AG08396 (cell line): ENCODE measurements at regions not wholly inside any gene's neighbourhood (a gene's known extent, or its start where the extent isn't known, plus 50 kb on each side); places are given as distances from the start of the nearest gene placed in this dataset.
"Not testable (repeated sequence)": the region's sequence is repeated elsewhere in the genome, so short reads cannot be mapped to it uniquely, and the experiment has no call there.

Source experiments
- DNase-seq: peaks from one replicate; pipeline ENCODE4 v3.0.0; 2012; ENCODE audit warnings: low spot score, mixed read lengths

DNA sequence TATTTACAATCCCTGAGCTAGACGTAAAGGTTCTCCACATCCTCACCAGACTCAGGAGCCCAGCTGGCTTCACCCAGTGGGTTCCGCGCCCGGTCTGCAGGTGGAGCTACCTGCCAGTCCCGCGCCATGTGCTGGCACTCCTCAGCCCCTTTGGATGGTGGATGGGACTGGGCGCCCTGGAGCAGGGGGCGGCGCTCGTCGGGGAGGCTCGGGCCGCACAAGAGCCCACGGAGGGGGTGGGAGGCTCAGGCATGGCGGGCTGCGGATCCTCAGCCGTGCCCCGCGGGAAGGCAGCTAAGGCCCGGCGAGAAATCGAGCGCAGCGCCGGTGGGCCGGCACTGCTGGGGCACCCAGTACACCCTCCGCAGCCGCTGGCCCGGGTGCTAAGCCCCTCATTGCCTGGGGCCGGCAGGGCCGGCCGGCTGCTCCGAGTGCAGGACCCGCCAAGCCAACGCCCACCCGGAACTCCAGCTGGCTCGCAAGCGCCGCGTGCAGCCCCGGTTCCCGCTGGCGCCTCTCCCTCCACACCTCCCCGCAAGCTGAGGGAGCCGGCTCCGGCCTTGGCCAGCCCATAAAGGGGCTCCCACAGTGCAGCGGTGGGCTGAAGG, 448.3 kb downstream of the COL11A1 start:
- not testable (repeated sequence) for DNase-seq

DNA sequence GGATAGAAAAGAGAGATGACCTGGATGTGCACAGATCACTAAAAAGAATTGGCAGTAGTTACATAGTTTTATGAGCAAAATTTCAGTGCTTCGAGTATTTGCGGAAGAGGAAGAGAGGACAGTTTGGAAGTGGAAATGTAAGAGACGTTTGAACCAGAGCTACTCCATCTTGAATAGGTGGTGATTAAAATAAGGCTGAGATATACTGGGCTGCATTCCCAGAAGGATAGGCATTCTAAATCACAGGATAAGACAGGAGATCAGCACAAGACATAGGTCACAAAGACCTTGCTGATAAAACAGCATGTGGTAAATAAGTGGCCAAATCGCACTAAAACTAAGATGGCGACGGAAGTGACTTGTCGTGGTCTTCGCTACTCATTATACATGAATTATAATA, 453.3 kb downstream of the COL11A1 start:
- DNase-seq = no peak

DNA sequence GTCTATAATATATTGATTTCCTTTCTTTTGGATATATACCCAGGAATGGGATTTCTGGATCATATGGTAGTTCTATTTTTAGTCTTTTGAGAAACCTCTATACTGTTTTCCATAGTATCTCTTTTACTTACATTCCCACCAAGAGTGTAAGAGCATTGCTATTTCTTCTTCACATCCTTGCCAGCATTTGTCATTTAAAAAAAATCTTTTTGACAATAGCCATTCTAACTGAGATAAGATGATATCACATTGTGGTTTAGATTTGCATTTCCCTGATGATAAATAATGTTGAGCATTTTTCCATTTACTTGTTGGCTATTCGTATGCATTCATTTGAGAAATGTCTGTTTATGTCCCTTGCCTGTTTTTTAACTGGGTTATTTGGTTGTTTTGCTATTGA, 467.4 kb downstream of the COL11A1 start:
- no peak for DNase-seq

DNA sequence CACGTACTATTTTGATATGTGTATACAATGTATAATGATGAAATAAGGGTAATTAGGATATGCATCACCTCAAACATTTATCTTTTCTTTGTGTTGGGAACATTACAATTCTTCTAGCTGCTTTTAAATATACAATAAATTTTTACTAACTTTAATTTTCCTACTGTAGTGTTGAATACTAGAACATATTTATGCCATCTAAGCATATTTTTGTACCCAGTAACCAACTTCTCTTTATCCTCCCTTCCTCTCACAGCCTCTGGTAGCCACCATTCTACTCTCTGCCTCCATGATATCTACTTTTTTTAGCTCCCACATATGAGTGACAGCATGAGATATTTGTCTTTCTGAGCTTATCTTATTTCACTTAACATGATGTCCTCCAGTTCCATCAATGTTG, 468.0 kb downstream of the COL11A1 start:
- DNase-seq = no peak

DNA sequence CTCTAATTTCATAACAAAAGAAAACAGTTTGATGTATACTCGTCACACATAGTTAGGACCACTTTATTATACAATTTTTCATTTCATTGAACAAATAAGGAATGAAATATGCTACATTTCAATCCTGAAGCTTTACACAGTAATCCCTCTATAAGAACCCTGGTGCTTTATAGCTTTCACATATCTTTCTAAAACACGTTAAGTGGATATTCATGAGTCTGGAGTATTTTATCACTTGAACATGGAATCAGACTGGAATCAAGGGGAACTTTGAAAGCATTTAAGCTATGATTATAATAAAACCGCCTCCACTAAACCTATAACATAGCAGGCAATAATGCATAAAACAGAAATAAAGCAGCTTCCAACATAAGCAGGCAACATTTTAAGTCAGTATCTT, 476.6 kb downstream of the COL11A1 start:
- DNase-seq = no peak

DNA sequence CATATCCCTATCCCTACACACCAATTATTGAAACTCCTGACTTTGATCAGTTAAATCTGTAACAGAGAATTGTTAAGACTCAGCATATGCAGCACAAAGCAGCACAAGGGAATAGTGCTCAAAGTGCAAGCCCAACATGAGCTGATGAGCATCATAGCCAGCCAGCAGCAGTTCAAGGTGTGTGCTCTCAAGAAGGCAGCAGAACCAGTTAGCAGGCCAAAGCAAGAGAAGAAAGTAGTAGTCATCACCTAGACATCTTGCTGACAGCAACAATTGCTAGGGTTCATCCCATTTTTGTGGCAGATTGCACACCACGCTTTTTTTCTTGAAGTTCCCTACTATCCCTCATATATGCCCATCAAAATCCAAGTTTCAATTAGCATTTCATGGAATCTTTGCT, 478.3 kb downstream of the COL11A1 start:
- DNase-seq = no peak

DNA sequence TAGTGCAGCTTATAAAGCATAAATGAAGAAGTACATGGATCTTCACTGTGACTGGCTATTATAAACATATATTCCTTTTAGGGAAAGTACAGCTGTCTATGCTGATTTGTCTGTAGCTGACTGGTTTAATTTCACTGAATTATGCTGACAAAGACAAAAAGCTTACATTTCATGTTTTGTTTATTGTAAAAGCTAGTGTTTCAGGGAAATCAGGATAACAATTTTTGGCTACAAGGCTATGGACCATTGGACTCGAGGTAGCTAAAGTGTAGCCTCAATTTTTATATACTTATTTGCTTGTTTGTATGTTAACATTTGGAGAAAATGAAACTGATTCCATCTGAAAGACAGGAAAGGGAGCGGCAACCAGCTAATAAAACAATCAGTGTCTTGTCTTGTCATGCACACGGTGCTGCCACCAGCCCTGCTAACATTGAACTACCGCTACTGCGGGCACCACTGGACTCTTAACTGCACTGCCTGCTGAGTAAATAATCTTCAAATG, 480.2 kb downstream of the COL11A1 start:
- DNase-seq = no peak

DNA sequence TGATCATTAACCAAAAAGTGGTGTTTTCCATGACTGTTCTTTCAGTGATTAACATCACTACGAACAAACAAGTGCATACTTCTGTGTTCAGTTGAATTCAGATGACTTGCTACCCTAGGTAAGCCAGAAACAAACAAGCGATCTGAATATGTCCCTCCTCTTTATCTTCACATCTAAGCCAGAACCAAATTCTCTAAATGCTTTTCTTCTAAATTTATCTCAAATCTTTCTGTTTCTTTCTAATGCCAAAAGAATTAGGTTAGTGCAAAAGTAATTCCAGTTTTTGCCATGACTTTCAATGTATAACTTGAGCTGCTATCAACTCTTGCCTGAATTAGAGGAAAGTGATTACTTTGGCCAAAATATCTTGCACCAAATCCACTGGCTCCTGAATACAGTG, 481.2 kb downstream of the COL11A1 start:
- no peak for DNase-seq

DNA sequence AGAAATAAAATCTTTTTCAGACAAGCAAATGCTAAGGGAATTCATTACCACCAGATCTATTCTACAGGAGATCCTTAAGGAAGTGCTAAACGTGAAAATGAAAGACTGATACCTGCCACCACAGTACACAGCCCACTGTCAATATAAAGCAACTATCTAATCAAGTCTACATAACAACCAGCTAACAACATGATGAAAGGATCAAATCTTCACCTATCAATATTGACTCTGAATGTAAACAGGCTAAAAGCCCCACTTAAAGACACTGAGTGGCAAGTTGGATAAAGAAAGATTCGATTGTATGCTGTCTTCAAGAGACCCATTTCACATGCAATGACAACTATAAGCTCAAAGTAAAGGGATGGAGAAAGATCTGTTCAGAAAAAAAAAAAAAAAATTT, 492.4 kb downstream of the COL11A1 start:
- DNase-seq = no peak

DNA sequence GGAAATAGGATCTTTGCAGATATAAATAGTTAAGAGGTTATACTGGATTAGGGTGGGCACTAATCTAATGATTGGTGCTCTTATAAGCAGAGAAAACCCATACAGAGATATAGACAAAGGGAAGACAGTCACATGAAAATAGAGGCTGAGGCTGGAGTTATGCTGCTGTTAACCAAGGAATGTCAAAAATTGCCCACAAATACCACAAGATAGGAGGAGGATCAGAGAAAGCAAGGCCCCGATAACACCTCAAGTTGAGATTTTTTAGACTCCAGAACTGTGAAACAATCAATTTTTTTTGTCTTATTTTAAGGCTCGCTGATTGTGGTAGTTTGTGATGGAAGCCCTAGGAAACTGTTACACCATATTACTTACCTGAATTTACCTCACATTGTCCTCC, 513.2 kb downstream of the COL11A1 start:
- no peak for DNase-seq

DNA sequence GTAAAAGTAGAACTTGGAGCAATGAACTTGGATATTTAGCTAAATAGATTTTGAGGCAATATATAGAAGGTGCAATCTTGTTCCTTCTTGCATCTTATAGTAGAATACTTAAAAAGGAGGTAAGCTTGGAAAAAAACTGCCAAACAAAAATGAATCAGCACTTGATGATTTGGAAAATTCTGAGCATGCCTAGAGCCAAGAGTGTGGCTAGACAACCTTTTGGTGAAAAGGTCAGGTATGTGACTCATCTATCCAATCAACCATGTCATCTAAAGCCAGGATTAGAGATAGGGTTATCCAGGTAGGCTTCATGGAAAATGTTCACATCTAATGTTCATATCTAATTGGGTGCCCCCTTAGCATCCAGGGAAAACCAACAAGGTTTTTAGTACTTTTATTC, 515.0 kb downstream of the COL11A1 start:
- DNase-seq = no peak

DNA sequence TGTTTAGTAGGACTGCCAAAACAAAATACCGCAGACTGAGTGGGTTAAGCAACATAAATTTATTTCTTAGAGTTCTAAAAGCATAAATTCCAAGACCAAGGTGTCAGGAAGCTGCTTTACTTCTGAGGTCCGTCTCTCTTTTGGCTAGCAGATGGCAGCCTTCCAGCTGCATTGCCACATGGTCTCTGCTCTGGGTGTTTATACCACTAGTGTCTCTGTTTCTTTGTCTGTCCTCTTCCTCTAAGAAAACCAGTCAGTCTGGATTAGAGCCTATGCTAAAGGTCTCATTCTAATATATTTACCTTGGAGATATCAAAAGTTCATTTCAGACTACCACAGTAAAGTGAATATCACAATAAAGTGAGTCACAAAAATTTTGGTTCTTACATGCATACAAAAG, 519.8 kb downstream of the COL11A1 start:
- DNase-seq = no peak

DNA sequence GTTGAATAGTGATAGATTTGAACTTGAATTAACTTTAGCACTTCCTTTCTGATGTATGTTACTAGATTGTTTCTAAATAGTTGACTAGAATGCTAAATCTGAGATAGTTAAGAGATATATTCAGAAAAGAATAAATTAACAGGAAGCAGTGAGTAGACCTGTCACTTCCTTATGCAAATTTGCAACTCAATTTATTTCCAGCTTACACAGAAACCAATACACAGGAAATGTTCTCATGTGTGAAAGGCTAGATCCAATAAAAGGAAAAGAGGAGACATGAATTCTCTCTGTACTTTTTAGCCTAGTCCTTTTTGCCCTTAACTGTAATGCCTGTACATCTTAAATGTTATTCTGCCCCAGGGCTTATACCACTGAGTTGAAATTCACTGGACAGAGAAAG, 522.3 kb downstream of the COL11A1 start:
- DNase-seq = no peak

DNA sequence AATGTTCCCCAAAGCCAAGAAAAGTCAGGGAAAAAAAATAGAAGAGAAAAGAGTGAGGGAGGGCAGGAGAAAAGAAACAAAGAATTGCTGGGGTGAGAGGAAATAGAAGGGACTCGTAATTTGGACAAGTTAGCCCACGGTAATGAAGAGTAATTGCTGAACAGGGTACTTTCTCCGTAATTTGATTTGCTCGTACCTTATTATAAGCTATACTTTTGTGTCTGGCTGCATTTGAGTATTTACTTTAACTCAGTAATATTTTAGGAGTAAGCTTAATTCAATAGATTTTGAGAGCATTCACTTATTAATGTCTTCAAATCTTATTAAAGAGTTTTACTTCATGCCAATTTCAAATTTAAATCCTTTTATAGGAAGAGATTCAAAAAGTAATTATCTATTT, 527.5 kb downstream of the COL11A1 start:
- no peak for DNase-seq

DNA sequence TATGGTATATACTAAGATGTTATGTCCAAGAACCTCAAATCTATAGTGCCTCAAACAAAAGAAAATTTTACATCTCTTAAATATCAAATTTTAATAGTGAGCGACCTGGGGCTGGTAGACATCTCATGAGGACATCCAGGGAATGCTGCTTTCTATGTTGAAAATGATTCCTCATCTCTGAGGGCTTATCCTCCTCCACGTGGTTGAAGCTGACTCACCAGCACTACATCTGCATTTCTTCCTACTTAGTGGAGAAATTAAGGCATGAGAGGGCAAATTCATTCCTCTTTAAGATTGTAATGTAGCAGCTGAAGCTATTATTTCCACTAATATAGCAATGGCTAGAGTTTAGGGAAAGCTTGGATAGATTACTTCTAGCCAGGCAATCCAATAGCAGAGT, 529.5 kb downstream of the COL11A1 start:
- no peak for DNase-seq

DNA sequence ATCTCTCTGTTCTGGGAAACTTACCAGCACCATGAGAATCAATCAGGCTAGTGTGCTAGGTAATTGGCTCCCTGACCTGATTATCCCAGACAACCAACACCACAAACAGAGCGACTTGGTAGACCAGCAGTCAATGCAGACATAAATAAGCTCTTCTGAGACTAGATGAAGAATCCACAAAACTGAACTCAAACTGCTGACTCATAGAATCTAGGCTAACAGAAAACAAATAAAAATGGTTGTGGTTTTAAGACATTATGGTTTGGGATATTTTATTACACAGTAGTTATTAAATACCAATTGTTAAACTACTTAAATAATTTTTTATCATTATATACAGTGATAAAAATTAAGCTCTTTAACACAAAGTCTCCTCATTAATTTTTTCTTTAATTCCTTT, 535.7 kb downstream of the COL11A1 start:
- DNase-seq = no peak

DNA sequence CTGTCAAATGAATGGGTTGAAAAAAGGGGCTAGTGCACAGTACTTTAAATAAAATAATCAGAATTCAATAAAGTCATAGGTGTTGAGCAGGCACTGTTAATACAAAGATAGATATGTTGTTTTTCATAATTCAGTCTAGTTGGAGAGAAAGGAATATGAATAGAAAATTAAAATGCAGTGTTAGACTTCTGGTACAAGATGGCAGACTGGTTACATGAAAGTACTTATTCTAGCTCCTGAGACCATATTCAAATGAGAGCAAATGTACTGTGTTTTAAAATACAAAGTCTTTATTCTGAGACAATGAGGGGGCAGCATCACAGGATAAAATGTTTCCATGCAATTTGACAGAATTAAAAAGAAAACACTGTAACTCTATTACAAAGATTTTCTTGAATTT, 542.1 kb downstream of the COL11A1 start:
- DNase-seq = no peak

DNA sequence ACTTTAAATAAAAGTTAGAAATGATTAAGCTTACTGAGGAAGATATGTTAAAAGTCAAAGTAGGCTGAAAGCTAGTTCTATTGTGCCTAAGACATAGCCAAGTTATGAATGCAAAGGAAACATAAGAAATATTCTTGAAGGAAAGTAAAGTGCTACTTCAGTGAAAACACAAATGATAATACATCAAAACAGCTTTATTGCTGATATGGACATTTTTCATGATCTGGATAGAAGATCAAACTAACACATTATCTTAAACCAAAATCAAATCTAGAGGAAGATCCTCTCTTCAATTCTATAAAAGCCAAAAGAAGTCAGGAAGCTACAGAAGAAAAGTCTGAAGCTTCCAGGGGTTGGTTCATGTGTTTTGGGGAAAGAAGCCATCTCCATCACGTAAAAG, 545.9 kb downstream of the COL11A1 start:
- DNase-seq = no peak

DNA sequence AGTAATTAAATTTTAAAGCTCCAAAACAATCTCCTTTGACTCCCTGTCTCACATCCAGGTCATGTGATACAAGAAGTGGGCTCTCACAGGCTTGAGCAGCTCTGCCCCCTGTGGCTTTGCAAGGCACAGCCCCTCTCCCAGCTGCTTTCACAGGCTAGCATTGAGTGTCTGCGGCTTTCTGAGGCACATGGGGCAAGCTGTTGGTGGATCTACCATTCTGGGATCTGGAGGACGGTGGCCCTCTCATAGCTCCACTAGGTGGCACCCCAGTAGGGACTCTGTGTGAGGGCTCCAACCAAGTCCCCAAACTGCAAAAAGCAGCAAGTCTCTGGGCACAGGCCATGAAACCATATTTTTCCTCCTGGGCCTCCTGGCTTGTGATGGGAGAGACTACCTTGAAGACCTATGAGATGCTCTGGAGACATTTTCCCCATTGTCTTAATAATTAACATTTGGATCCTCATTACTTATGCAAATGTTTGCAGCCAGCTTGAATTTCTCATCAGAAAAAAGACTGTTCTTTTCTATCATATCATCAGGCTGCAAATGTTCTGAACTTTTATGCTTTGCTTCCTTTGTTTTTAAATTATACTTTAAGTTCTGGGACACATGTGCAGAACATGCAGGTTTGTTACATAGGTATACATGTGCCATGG, 554.1 kb upstream of the OLFM3 start:
- DNase-seq = no peak

DNA sequence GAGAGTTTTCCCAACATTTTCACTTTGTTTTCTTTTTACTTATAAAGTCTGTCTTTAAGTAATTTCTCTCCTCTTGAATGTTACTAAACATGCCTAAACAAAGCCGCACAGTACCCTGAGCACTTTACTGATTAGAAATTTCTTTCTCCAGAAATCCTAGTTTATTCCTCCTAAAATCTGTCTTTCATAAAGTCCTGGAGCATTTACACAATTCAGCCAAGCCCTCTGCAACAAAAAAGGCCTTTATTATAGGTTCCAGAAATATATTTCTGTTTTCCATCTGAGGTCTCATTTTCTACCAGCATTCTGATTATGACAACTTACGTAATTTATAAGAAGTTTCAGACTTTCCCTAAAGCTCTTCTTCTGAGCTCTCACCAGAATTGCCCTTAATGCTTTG, 549.5 kb upstream of the OLFM3 start:
- no peak for DNase-seq

DNA sequence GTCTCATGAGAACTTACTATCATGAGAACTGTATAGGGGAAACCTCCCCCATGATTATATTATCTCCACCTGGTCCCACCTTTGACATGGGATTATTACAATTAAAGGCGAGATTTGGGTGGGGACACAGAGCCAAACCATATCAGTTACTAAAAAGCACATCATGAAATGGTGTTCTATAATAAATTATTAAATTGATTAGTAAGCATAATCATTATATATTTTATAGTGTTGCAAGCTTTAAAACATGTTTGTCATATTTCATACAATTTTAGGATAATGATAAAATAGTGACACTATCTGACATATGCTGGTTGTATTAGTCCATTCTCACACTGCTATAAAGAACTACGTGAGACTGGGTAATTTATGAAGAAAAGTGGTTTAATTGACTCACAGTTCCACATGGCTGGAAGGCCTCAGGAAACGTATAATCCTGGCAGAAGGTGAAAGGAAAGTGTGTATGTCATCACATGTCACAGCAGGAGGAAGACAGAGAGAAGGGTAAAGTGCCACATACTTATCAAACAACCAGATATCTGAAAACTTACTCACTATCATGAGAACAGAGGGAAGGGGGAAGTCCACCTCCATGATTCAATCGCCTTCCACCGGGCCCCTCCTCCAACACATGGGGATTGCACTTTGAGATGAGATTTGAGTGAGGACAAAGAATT, 539.2 kb upstream of the OLFM3 start:
- DNase-seq = no peak

DNA sequence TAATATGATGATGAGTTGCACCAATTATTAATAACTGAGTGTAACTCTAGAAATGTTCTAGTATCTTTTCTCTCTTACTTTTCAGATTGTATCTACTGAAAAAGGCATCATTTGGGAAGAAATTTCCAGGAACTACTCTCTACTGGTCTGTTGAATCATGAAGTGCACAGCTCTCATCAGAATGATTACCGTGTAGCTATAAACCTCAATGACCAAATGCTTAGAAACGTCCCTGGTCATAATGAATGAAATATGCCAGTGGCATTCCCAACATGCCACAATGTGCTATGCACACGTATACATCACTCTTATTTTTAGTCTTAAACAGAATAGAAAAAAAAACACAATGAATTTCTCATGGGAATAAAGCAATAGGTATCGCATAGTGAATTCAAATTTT, 534.3 kb upstream of the OLFM3 start:
- DNase-seq = no peak

DNA sequence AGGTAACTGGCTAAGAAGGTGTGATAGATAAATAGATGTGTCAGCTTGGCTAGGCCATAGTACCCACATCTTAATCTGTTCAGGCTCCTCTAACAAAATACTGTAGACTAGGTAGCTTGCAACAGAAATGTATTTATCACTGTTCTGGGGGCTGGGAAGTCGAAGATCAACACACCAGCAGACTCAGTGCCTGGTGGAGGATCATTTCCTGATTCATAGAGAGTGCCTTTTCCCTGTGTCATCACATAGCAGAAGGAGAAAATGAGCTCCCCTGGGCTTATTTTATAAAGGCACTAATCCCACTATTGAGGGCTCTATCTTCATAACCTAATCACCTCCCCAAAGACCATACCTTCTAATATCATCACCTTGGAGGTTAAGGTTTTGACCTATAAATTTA, 532.7 kb upstream of the OLFM3 start:
- DNase-seq = no peak

DNA sequence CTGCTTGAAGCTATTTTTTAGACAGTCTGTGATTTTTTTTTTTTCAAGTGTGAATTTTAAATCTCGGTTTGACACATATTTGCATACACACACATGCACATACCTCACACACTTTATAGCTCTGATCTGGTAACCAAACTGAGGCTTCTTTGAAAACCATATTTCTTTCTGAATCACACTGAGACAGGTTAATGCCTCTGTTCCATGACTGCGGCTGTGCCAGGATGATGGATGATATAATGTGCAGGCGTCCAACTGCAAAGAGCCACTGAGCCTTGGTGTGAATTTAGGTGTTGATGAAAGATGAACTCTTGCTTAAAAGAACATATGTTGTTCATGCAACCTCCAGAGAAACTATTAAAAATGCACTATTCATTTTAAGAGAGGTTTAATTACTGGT, 504.0 kb upstream of the OLFM3 start:
- no peak for DNase-seq
